RWPE2 (cell line): ENCODE measurements at regions not wholly inside any gene's neighbourhood (a gene's known extent, or its start where the extent isn't known, plus 50 kb on each side); places are given as distances from the start of the nearest gene placed in this dataset.

Source experiments
- ATAC-seq: fragments of 200-7000 bp; cut with Tn5 transposase; 3 replicates; pipeline ENCODE4 v1.9.1; 2021; ENCODE audit warnings: low read depth
- DNase-seq: peaks from one replicate; pipeline ENCODE4 v3.0.0-alpha.2; 2020; ENCODE audit warnings: low spot score
- H3K27ac ChIP-seq: fragments of 450-650 bp; 2 replicates; pipeline ENCODE4 v1.5.1; 2017; ENCODE audit warnings: mild to moderate bottlenecking; ENCODE audit not compliant: poor library complexity, severe bottlenecking
- H3K27me3 ChIP-seq: fragments of 250-450 bp; sonication (Bioruptor Pico); 2 replicates; pipeline ENCODE4 v1.5.1; 2021; ENCODE audit warnings: mild to moderate bottlenecking, moderate library complexity; ENCODE audit not compliant: insufficient read depth, poor library complexity, severe bottlenecking
- H3K36me3 ChIP-seq: fragments of 250-450 bp; sonication (Bioruptor Pico); 2 replicates; pipeline ENCODE4 v1.5.1; 2020; ENCODE audit warnings: low read depth, mild to moderate bottlenecking, moderate library complexity
- H3K4me1 ChIP-seq: fragments of 250-450 bp; sonication (Bioruptor Pico); 2 replicates; pipeline ENCODE4 v1.5.1; 2021; ENCODE audit warnings: mild to moderate bottlenecking, moderate library complexity; ENCODE audit not compliant: insufficient read depth, poor library complexity, severe bottlenecking
- H3K4me3 ChIP-seq: fragments of 250-450 bp; sonication (Bioruptor Pico); 2 replicates; pipeline ENCODE4 v1.5.1; 2021; ENCODE audit warnings: mild to moderate bottlenecking, moderate library complexity; ENCODE audit not compliant: severe bottlenecking
- H3K9me3 ChIP-seq: fragments of 250-450 bp; sonication (Bioruptor Pico); 2 replicates; pipeline ENCODE4 v1.5.1; 2021; ENCODE audit warnings: mild to moderate bottlenecking, moderate library complexity; ENCODE audit not compliant: severe bottlenecking
- CTCF ChIP-seq: fragments of 450-650 bp; IDR thresholded peaks from one replicate; pipeline ENCODE4 v1.5.1; 2017; ENCODE audit warnings: mild to moderate bottlenecking, moderate library complexity; ENCODE audit not compliant: poor library complexity, severe bottlenecking

- peak; percentile 44; the same call in 2 of the 3 replicates for ATAC-seq
- H3K27ac ChIP-seq: peak overlapping the region; percentile 59
- H3K36me3 ChIP-seq: no peaks in the 10 kb centered on the region
- no peak for DNase-seq
- no peak overlapping the region for H3K4me3 ChIP-seq
- TF ChIP-seq CTCF: no peak
- H3K4me1 ChIP-seq: peaks cover 27% of the 10 kb centered on the region
- no peaks in the 10 kb centered on the region for H3K9me3 ChIP-seq
- no peaks in the 10 kb centered on the region for H3K27me3 ChIP-seq
Observed at GRCh38 chr7:136030330-136030729, 53.2 kb upstream of the MTPN start.

GRCh38 chr7:136027160-136027559 lies 50.0 kb upstream of the MTPN start:
- no peak for DNase-seq
- Histone ChIP-seq H3K9me3 (no peaks in the 10 kb centered on the region), H3K36me3 (no peaks in the 10 kb centered on the region), H3K27me3 (no peaks in the 10 kb centered on the region), H3K4me3 (no peak overlapping the region), H3K27ac (no peak overlapping the region), H3K4me1 (peaks cover 27% of the 10 kb centered on the region)
- no peak for TF ChIP-seq CTCF
- peak; percentile 48; the same call in 2 of the 3 replicates for ATAC-seq
